HS-5 (cell line): ENCODE measurements at regions not wholly inside any gene's neighbourhood (a gene's known extent, or its start where the extent isn't known, plus 50 kb on each side); places are given as distances from the start of the nearest gene placed in this dataset.
"Not testable (repeated sequence)": the region's sequence is repeated elsewhere in the genome, so short reads cannot be mapped to it uniquely, and the experiment has no call there.

Experiments
- DNase-seq: peaks from one replicate; pipeline ENCODE4 v3.0.0-alpha.2; 2012; ENCODE audit warnings: low read depth

- peak; percentile 36 for DNase-seq
These were observed 207.7 kb upstream of the AHR start for GRCh38 chr7:17090751-17091150.

GRCh38 chr7:17093461-17093860 lies 205.0 kb upstream of the AHR start:
- no peak for DNase-seq

DNA sequence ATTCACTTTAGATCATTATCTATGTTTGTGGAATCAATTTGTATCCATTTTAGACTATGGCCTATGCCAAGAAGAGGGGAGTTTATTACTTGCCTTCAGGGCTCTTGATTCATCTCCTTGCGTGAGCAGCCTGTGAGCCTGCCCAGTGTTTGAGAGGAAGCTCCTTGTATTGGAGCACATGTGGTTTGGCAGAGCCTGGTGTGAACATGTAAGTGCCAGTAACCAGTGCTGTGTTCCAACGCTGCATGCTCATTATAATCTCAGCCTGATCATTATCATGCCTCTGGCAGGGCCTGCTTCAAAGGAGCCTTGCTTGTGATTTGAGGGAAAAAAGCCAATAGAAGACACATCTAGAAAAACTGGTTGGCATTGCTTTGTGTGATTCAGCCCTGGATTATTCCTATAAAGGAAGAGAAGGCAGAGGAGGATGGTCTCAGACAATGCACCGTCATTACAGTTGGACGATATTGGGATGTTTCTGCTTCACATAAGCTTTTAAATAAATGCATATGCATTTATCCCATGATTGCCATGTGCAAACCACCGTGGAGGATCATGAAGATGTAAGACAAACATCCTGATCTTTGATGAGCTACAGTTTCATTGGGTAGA lies 203.4 kb upstream of the AHR start:
- no peak for DNase-seq

DNA sequence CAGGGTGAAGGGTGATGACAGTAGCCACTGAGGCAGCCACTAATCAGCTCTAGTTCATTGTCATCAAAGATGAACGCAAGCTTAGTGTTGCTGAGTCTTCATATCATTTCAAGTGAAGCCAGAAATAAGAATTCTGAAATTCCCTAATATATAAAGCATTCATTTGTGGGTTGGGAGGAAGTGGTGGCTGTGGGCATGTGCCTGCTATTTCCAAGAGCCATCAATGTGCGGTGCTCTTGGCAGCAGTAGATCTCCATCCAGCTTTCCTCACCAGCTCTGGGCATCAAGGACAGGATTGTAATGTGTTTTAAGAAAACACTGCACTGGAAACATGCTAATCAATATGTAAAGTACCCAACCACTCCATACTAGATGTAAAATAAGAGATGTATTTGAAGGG lies 202.5 kb upstream of the AHR start:
- DNase-seq: no peak

- no peak for DNase-seq
These were observed 200.7 kb upstream of the AHR start for GRCh38 chr7:17097668-17098297.

DNA sequence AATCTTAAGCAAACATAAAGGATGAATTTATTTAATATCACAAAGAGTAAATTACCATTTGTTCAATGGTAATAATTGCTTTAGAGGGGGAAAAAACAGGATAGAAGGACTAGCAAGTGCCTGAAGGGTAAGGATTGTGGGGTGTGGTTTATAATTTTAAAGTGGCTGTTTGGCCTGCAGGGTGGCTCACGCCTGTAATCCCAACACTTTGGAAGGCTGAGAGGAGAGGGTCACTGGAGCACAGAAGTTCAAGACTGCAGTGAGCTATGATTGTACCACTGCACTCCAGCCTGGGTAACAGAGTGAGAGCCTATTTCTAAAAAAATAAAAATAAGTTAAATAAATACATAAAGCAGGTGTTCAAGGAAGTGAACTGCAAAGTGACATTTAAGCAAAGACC lies 199.9 kb upstream of the AHR start:
- no peak for DNase-seq

- no peak for DNase-seq
These were observed 199.1 kb upstream of the AHR start for GRCh38 chr7:17099083-17099973.

- DNase-seq: not testable (repeated sequence)
These were observed 198.4 kb upstream of the AHR start for GRCh38 chr7:17099974-17100509.

- no peak for DNase-seq
These were observed 197.2 kb upstream of the AHR start for GRCh38 chr7:17101207-17101696.

DNA sequence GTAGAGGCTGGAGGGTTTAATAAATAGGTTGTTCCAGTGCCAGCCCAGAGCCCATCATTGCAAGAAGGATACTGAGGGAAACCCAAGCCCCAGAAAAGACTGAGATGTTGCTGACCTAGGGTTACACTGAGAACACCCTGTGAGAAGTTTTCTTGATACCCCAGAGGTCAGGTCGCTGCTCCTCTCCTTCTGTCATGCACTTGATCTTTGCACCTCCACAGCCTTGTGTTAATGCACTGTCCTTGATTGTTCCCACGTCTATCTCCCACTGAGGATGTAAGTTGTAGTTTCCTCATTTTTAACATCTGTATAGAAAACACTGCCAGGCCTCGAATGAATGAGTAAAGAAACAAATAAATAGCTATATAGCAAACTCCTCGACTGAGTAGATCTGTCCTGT lies 195.3 kb upstream of the AHR start:
- no peak for DNase-seq

GRCh38 chr7:17103984-17104383 lies 194.5 kb upstream of the AHR start:
- no peak for DNase-seq

DNA sequence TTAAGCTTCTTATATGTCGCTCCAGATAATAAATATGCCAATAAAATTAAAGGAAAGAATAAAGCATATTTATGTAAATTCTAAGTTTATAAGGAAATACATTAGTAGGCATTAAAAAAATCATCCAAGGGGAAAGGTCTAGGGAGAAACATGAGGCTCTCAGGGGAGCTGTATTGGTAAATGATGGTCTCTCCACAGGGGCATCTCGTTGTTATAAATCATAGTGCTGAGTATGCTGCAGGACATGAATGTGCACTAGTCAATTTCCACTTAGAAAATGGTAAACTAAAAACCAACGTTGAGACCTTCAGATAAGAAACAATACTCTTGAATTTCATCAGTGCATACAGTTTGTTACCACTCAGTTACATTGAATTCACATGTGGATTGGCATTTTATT lies 194.0 kb upstream of the AHR start:
- DNase-seq: no peak

GRCh38 chr7:17105701-17106100 lies 192.8 kb upstream of the AHR start:
- no peak for DNase-seq

- DNase-seq: no peak
These were observed 190.3 kb upstream of the AHR start for GRCh38 chr7:17108049-17108584.

DNA sequence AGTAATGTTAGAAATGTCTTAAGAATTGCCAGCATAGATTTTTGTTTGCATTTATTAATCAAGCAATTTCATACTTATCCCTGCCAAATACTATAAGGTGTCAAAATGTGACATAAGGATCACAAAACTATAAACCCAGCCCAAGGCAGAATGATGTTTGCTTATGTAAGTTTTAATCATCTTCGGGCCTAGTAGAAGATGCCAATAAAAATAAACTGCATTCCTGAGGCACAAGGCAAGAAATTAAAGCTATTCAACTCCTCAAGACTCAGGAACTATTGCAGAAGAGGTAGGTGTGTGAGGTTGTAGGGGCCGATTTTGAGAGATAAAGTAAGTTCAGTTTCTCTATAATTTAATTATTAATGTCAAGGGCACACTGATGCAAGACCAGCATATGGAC lies 189.4 kb upstream of the AHR start:
- no peak for DNase-seq

- not testable (repeated sequence) for DNase-seq
These were observed 184.7 kb upstream of the AHR start for GRCh38 chr7:17113770-17114169.

DNA sequence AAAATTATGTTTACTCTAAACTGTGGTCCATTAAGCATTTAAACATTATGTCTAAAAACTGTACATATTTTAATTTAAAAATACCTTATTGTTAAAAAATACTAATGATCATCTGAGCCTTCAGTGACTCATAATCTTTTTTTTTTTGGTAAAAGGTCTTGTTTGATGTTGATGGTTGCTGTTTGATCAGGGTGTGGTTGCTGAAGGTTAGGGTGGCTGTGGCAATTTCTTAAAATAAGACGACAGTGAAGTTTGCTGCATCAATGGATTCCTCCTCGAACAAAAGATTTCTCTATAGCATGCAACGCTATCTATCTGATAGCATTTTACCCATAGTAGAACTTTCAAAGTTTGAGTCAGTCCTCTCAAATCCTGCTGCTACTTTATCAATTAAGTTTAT lies 180.0 kb upstream of the AHR start:
- no peak for DNase-seq

GRCh38 chr7:17120756-17121155 lies 177.7 kb upstream of the AHR start:
- DNase-seq: no peak

GRCh38 chr7:17121671-17122070 lies 176.8 kb upstream of the AHR start:
- no peak for DNase-seq

DNA sequence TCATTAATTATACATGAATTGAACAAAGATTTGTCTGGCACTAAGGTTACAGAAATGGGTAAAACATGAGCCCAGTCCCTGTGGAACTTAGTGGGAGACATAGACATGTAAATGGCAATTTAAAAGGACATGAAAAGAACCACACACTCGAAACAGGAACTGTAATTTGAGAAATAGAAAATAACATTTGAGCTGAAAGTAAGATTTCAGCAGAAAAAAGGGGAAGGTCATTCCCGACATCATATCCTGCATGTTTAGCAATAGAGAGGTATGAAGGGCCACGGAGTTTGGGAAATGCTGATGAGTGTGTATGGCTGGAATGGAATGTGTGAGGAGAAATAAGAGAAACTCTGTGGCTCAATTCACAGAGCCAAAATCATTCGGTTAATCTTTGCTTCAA lies 175.4 kb upstream of the AHR start:
- peak; percentile 78 for DNase-seq

- no peak for DNase-seq
These were observed 171.8 kb upstream of the AHR start for GRCh38 chr7:17126413-17127268.

GRCh38 chr7:17129218-17129617 lies 169.2 kb upstream of the AHR start:
- DNase-seq: no peak
